ENCODE measurements at regions not wholly inside any gene's neighbourhood (a gene's known extent, or its start where the extent isn't known, plus 50 kb on each side); places are given as distances from the start of the nearest gene placed in this dataset.

DNA sequence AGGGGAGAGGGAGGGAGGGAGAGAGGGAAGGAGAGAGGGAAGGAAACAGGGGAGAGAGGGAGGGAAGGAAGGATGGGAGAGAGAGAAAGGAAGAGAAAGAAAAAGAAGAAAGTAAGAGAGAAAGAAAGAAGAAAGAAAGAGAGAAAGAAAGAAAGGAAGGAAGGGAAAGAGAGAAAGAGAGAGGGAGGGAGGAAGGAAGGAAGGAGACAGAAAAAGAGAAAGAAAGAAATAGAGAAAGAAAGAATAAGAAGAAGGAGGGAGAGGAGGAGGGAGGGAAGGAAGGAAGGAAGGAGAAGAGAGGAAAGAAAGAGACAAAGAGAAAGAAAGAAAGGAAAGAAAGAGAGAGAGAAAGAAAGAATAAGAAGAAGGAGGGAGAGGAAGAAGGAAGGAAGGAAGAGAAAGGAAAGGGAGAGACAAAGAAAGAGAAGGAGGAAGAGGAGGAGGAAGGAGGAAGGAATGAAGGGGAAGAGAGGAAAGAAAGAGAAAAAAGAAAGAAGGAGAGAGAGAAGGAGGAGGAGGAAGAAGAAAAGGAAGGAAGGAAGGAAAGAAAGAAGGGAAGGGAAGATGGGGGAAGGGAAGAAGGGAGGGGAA, 189.6 kb downstream of the PARM1 start:
- H3K36me3 Mint-ChIP-seq (ENCODE audit: low read depth): no peaks in the 10 kb centered on the region
- no peak overlapping the region for H3K4me3 ChIP-seq (ENCODE audit: low read length)
- no peak overlapping the region for H3K27ac Mint-ChIP-seq
- no peak for ATAC-seq (ENCODE audit: poor library complexity)
- intact Hi-C loops (cut with DNase I, micrococcal nuclease): no loop called here
- CTCF ChIA-PET: no interaction called here
- no peaks in the 10 kb centered on the region for H3K4me1 ChIP-seq (ENCODE audit: insufficient read depth, low read length)
- H3K9me3 Mint-ChIP-seq: peaks cover 11% of the 10 kb centered on the region
- TF ChIP-seq, protein P1, sequence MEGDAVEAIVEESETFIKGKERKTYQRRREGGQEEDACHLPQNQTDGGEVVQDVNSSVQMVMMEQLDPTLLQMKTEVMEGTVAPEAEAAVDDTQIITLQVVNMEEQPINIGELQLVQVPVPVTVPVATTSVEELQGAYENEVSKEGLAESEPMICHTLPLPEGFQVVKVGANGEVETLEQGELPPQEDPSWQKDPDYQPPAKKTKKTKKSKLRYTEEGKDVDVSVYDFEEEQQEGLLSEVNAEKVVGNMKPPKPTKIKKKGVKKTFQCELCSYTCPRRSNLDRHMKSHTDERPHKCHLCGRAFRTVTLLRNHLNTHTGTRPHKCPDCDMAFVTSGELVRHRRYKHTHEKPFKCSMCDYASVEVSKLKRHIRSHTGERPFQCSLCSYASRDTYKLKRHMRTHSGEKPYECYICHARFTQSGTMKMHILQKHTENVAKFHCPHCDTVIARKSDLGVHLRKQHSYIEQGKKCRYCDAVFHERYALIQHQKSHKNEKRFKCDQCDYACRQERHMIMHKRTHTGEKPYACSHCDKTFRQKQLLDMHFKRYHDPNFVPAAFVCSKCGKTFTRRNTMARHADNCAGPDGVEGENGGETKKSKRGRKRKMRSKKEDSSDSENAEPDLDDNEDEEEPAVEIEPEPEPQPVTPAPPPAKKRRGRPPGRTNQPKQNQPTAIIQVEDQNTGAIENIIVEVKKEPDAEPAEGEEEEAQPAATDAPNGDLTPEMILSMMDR (IDR thresholded peaks at IDR 0.05): no peak
- H3K4me1 Mint-ChIP-seq (ENCODE audit: low read depth): no peaks in the 10 kb centered on the region
- POLR2A ChIA-PET: no interaction called here
- H3K27me3 Mint-ChIP-seq: no peaks in the 10 kb centered on the region
- no peaks in the 10 kb centered on the region for H3K36me3 ChIP-seq (ENCODE audit: insufficient read depth, low read length)
- no peak for DNase-seq
- no peaks in the 10 kb centered on the region for H3K27me3 ChIP-seq (ENCODE audit: control insufficient read depth in 1 of 2, insufficient read depth in 2 of 2, low read length in 2 of 2)
- no peak overlapping the region for H3K4me3 Mint-ChIP-seq
- H3K9me3 ChIP-seq (ENCODE audit: control insufficient read depth in 1 of 2, insufficient read depth in 1 of 2, low read length in 2 of 2): peaks cover 4 to 11% of the 10 kb centered on the region in 2 experiments
- no peak overlapping the region for H3K27ac ChIP-seq (ENCODE audit: low read depth in 1 of 2, low read length in 2 of 2)

DNA sequence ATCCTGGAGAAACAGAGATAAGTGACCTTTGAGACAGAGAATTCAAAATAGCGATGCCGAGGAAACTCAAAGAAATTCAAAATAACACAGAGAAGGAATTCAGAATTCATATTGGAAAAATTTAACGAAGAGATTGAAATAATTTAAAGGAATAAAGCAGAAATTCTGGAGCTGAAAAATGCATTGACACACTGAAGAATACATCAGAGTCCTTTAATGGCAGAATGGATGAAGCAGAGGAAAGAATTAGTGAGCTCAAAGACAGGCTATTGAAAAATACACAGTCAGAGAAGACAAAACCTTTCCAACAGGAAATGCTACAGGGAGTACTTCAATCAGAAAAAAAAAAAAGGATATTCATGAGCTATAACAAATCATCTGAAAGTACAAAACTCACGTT, 185.8 kb downstream of the PARM1 start:
- CTCF ChIA-PET: no interaction called here
- H3K9me3 Mint-ChIP-seq: peaks cover 8% of the 10 kb centered on the region
- TF ChIP-seq, protein P1 (IDR thresholded peaks at IDR 0.05): no peak

DNA sequence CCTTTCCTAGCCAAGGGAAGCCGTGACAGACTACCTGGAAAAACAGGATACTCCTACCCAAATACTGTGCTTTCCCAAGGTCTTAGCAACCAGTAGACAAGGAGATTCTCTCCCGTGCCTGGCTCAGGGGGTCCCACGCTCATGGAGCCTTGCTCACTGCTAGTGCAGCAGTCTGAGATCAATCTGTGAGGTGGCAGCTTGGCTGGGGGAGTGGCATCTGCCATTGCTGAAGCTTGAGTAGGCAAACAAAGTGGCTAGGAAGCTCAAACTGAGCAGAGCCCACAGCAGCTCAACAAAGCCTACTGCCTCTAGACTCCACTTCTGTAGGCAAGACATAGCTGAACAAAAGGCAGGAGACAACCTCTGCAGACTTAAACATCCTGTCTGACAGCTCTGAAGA, 177.1 kb downstream of the PARM1 start:
- H3K27ac Mint-ChIP-seq: no peak overlapping the region
- POLR2A ChIA-PET: interaction anchor here (0.6 kb wide), 1 partner anchor 305 kb away, joined by 3 read pairs; no protein-coding TSS in a partner anchor
- TF ChIP-seq, protein P1 (IDR thresholded peaks at IDR 0.05): no peak
- H3K9me3 Mint-ChIP-seq: no peaks in the 10 kb centered on the region
- H3K4me3 Mint-ChIP-seq: no peak overlapping the region
- Histone ChIP-seq H3K36me3 (ENCODE audit: insufficient read depth, low read length) (no peaks in the 10 kb centered on the region), H3K27me3 (ENCODE audit: control insufficient read depth in 1 of 2, insufficient read depth in 2 of 2, low read length in 2 of 2) (no peaks in the 10 kb centered on the region), H3K27ac (ENCODE audit: low read depth in 1 of 2, low read length in 2 of 2) (no peak overlapping the region), H3K9me3 (ENCODE audit: control insufficient read depth in 1 of 2, insufficient read depth in 1 of 2, low read length in 2 of 2) (no peaks in the 10 kb centered on the region), H3K4me3 (ENCODE audit: low read length) (no peak overlapping the region), H3K4me1 (ENCODE audit: insufficient read depth, low read length) (no peaks in the 10 kb centered on the region)
- no peak for DNase-seq
- no peaks in the 10 kb centered on the region for H3K27me3 Mint-ChIP-seq
- intact Hi-C loops (cut with DNase I, micrococcal nuclease): no loop called here
- no peaks in the 10 kb centered on the region for H3K36me3 Mint-ChIP-seq (ENCODE audit: low read depth)
- CTCF ChIA-PET: no interaction called here
- no peak for ATAC-seq (ENCODE audit: poor library complexity)
- H3K4me1 Mint-ChIP-seq (ENCODE audit: low read depth): no peaks in the 10 kb centered on the region

More for the DNA sequence above, 185.8 kb downstream of the PARM1 start:
- H3K36me3 ChIP-seq (ENCODE audit: insufficient read depth, low read length): no peaks in the 10 kb centered on the region
- no peak overlapping the region for H3K4me3 ChIP-seq (ENCODE audit: low read length)
- intact Hi-C loops (cut with DNase I, micrococcal nuclease): no loop called here
- Mint-ChIP-seq H3K27ac (no peak overlapping the region), H3K4me3 (no peak overlapping the region), H3K27me3 (no peaks in the 10 kb centered on the region), H3K4me1 (ENCODE audit: low read depth) (no peaks in the 10 kb centered on the region), H3K36me3 (ENCODE audit: low read depth) (no peaks in the 10 kb centered on the region)
- ATAC-seq (ENCODE audit: poor library complexity) (no peak), DNase-seq (no peak)
- H3K9me3 ChIP-seq (ENCODE audit: control insufficient read depth in 1 of 2, insufficient read depth in 1 of 2, low read length in 2 of 2): peaks cover 4 to 16% of the 10 kb centered on the region in 2 experiments
- no peak overlapping the region for H3K27ac ChIP-seq (ENCODE audit: low read depth in 1 of 2, low read length in 2 of 2)
- H3K27me3 ChIP-seq (ENCODE audit: control insufficient read depth in 1 of 2, insufficient read depth in 2 of 2, low read length in 2 of 2): no peaks in the 10 kb centered on the region
- POLR2A ChIA-PET: no interaction called here
- no peaks in the 10 kb centered on the region for H3K4me1 ChIP-seq (ENCODE audit: insufficient read depth, low read length)
